Choroid plexus epithelial cell (primary cell): ENCODE measurements at regions not wholly inside any gene's neighbourhood (a gene's known extent, or its start where the extent isn't known, plus 50 kb on each side); places are given as distances from the start of the nearest gene placed in this dataset.
"Not testable (repeated sequence)": the region's sequence is repeated elsewhere in the genome, so short reads cannot be mapped to it uniquely, and the experiment has no call there.

Experiments
- DNase-seq: peaks from one replicate; pipeline ENCODE4 v3.0.0-alpha.2; 2010; ENCODE audit warnings: low read depth
- H3K4me3 ChIP-seq: 2 replicates; pipeline ENCODE4 v1.5.1; 2011; ENCODE audit warnings: low read depth, mild to moderate bottlenecking, control low read depth, low read length, moderate library complexity
- TF ChIP-seq, protein P1 (sequence below): conservative IDR thresholded peaks from 2 replicates; pipeline ENCODE4 v1.5.1; 2011; ENCODE audit warnings: low read depth, mild to moderate bottlenecking, control low read depth, inconsistent platforms, low read length, moderate library complexity

DNA sequence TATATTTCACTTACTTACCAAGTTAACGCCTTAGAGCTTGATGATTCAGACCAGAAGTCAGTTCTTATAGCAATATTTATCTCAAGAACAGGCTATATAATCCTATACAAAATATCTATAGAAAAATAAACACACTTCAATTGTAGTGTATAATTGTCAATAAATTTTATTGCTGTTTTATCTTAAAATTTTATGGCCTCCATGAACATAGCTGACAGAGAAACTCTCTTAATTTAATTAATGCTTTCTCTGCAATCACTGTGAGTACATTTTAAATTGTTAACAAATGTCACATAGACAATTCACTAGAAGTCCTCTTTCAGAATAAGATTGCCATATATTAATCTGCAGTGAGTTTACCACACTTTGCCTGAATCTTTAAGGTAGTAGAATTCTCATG, 178.6 kb downstream of the RFPL4B start:
- H3K4me3 ChIP-seq: no peak overlapping the region
- no peak for DNase-seq
- TF ChIP-seq, protein P1, sequence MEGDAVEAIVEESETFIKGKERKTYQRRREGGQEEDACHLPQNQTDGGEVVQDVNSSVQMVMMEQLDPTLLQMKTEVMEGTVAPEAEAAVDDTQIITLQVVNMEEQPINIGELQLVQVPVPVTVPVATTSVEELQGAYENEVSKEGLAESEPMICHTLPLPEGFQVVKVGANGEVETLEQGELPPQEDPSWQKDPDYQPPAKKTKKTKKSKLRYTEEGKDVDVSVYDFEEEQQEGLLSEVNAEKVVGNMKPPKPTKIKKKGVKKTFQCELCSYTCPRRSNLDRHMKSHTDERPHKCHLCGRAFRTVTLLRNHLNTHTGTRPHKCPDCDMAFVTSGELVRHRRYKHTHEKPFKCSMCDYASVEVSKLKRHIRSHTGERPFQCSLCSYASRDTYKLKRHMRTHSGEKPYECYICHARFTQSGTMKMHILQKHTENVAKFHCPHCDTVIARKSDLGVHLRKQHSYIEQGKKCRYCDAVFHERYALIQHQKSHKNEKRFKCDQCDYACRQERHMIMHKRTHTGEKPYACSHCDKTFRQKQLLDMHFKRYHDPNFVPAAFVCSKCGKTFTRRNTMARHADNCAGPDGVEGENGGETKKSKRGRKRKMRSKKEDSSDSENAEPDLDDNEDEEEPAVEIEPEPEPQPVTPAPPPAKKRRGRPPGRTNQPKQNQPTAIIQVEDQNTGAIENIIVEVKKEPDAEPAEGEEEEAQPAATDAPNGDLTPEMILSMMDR: no peak

DNA sequence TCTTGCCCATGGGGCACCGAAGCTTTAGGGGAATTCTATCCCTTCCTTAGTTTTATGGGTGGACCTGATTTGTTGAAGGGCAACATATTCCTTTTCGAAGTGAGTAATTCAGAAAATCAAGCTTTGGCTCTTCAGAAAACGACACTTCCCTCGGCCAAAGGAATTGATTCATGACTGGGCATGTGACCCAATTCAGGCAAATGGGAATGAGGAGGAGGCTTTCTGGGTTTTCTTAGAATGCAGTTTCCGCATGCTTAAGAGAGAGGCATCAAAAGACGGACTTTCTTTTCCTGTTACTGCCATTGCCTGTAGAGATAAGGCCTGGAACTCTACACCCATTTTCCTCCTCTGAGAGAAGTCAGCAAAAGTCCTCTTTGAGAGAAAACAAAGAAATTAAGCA, 179.5 kb downstream of the RFPL4B start:
- H3K4me3 ChIP-seq: no peak overlapping the region
- TF ChIP-seq, protein P1: no peak
- no peak for DNase-seq

DNA sequence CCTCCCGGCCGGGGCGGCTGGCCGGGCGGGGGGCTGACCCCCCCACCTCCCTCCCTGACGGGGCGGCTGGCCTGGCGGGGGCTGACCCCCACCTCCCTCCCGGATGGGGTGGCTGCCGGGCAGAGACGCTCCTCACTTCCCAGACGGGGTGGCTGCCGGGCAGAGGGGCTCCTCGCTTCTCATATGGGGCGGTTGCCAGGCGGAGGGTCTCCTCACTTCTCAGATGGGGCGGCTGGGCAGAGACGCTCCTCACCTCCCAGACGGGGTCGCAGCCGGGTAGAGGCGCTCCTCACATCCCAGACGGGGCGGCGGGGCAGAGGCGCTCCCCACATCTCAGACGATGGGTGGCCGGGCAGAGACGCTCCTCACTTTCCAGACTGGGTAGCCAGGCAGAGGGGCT, 181.2 kb downstream of the RFPL4B start:
- not testable (repeated sequence) for DNase-seq, H3K4me3 ChIP-seq

DNA sequence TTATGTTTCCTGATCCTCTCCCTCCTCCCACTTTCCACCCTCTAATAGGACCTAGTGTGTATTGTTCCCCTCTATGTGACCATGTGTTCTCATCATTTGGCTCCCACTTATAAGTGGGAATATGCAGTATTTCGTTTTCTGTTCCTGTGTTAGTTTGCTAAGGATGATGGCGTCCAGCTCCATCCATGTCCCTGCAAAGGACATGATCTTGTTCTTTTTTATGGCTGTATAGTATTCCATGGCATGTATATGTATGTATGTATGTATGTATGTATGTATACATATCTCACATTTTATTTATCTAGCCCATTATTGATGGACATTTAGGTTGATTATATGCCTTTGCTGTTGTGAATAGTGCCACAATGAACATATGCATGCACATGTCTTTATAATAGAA, 188.7 kb downstream of the RFPL4B start:
- H3K4me3 ChIP-seq: no peak overlapping the region
- TF ChIP-seq, protein P1: no peak
- no peak for DNase-seq

- DNase-seq: no peak
- TF ChIP-seq, protein P1: no peak
- no peak overlapping the region for H3K4me3 ChIP-seq
Measured at GRCh38 chr6:112539355-112539754, 192.2 kb downstream of the RFPL4B start.

GRCh38 chr6:112541847-112542246, 194.7 kb downstream of the RFPL4B start:
- DNase-seq, H3K4me3 ChIP-seq: not testable (repeated sequence)

GRCh38 chr6:112547321-112548085, 200.4 kb downstream of the RFPL4B start:
- DNase-seq, H3K4me3 ChIP-seq: not testable (repeated sequence)

DNA sequence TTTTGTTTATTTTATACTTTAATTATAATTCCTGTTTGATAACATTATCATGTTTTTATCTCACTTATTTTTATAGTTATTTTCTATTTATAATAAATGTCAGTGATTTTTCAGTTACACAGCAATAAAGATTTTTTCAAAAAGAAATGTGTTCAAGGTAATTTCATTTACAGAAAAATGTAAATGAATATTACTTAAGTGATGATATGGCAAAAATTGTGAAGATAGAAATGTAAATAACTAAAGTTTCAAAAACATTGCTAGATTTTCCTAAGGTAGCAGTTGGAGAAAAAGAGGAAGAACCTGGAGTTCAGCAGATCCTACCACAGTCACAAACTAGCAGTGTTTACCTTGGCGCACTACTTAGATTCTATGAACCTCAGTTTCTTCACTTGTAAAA, 202.6 kb downstream of the RFPL4B start:
- DNase-seq: no peak
- TF ChIP-seq, protein P1: no peak
- H3K4me3 ChIP-seq: no peak overlapping the region
